ENCODE measurements at regions not wholly inside any gene's neighbourhood (a gene's known extent, or its start where the extent isn't known, plus 50 kb on each side); places are given as distances from the start of the nearest gene placed in this dataset.

DNA sequence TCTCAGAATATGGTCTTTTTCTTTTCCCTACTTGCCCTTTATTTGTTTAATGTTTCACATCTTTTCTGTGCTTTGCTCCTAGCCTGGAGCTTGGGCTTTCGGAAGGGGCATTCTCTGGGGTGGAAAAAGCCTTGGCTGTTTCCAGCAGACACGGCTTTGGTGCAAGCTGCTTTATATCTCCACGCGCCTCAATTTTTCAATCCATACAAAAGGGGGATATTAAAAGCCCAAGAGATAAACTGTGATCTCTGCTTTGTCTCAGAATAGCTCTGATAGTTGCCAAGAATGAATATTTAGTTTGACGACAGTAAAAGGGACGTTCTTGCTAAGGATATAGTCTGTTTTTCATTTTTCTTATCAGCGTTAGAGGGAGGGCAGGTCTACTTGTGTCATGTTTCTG is 194.0 kb upstream of the KIRREL3 start:
- Histone ChIP-seq H3K9me3 (ENCODE audit: low read length) (no peaks in the 10 kb centered on the region), H3K4me3 (ENCODE audit: low read length) (no peak overlapping the region), H3F3A (ENCODE audit: insufficient read depth, low read length, poor library complexity, severe bottlenecking) (no peaks in the 10 kb centered on the region), H3K79me2 (replicated peaks; ENCODE audit: insufficient read depth, low read length) (no peaks in the 10 kb centered on the region), H3K27ac (ENCODE audit: low read length) (no peak overlapping the region), H3K9ac (ENCODE audit: low read length) (no peak overlapping the region), H2AFZ (ENCODE audit: low read depth, low read length) (no peak overlapping the region), H3K4me2 (ENCODE audit: low read length) (no peak overlapping the region), H4K20me1 (ENCODE audit: insufficient read depth) (no peaks in the 10 kb centered on the region), H3K27me3 (ENCODE audit: insufficient read depth, low read depth, low read length) (no peaks in the 10 kb centered on the region), H3K36me3 (ENCODE audit: insufficient read depth, low read length) (no peaks in the 10 kb centered on the region), H3K9me2 (ENCODE audit: insufficient read depth, low read length) (no peaks in the 10 kb centered on the region)
- no peak for TF ChIP-seq TAF1 (IDR thresholded peaks at IDR 0.05; ENCODE audit: low read depth)
- no peak for TF ChIP-seq RAD21 (conservative IDR thresholded peaks at IDR 0.05)
- TF ChIP-seq EZH2 (IDR thresholded peaks at IDR 0.05; ENCODE audit: borderline replicate concordance, insufficient read depth, low read length, poor library complexity, severe bottlenecking), result no peak
- TF ChIP-seq CTCF (IDR thresholded peaks at IDR 0.05; ENCODE audit: poor library complexity, severe bottlenecking), result no peak
- TF ChIP-seq EP300 (conservative IDR thresholded peaks at IDR 0.05; ENCODE audit: poor library complexity, severe bottlenecking), result no peak
- no peak for TF ChIP-seq MXI1 (conservative IDR thresholded peaks at IDR 0.05; ENCODE audit: poor library complexity, severe bottlenecking)
- TF ChIP-seq REST (IDR thresholded peaks at IDR 0.05; ENCODE audit: borderline replicate concordance), result no peak
- TF ChIP-seq SMC3 (conservative IDR thresholded peaks at IDR 0.05; ENCODE audit: poor library complexity), result no peak
- TF ChIP-seq POLR2AphosphoS5 (IDR thresholded peaks at IDR 0.05), result no peak

DNA sequence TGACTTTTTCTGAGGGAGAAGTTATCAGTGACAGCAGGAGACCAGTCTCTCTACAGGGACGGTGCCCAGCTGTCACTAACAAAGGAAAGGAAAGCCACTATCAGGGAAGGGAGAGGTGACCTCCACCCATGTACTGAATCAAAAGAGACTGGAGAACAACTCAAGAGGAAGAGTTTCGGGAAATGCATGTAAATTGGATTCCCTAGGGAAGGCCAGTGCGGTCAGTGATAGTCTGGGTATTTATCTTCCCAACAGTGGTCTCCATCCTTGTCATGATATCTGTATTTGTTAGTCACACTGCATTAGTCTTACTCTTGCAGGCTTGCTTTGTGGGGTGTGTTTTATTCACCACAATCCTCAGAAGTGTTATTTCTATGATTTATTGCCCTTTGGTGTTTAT is 193.4 kb upstream of the KIRREL3 start:
- Histone ChIP-seq H3K9me2 (ENCODE audit: insufficient read depth, low read length) (no peaks in the 10 kb centered on the region), H2AFZ (ENCODE audit: low read depth, low read length) (no peak overlapping the region), H3K4me3 (ENCODE audit: low read length) (no peak overlapping the region), H3K9ac (ENCODE audit: low read length) (no peak overlapping the region), H3K27ac (ENCODE audit: low read length) (no peak overlapping the region), H3K4me2 (ENCODE audit: low read length) (no peak overlapping the region), H3K27me3 (ENCODE audit: insufficient read depth, low read depth, low read length) (no peaks in the 10 kb centered on the region), H4K20me1 (ENCODE audit: insufficient read depth) (no peaks in the 10 kb centered on the region), H3K9me3 (ENCODE audit: low read length) (no peaks in the 10 kb centered on the region), H3K36me3 (ENCODE audit: insufficient read depth, low read length) (no peaks in the 10 kb centered on the region), H3F3A (ENCODE audit: insufficient read depth, low read length, poor library complexity, severe bottlenecking) (no peaks in the 10 kb centered on the region), H3K79me2 (replicated peaks; ENCODE audit: insufficient read depth, low read length) (no peaks in the 10 kb centered on the region)
- TF ChIP-seq SMC3 (conservative IDR thresholded peaks at IDR 0.05; ENCODE audit: poor library complexity), result no peak
- no peak for TF ChIP-seq EP300 (conservative IDR thresholded peaks at IDR 0.05; ENCODE audit: poor library complexity, severe bottlenecking)
- TF ChIP-seq CTCF (IDR thresholded peaks at IDR 0.05; ENCODE audit: poor library complexity, severe bottlenecking), result no peak
- no peak for TF ChIP-seq REST (IDR thresholded peaks at IDR 0.05; ENCODE audit: borderline replicate concordance)
- no peak for TF ChIP-seq TAF1 (IDR thresholded peaks at IDR 0.05; ENCODE audit: low read depth)
- TF ChIP-seq EZH2 (IDR thresholded peaks at IDR 0.05; ENCODE audit: borderline replicate concordance, insufficient read depth, low read length, poor library complexity, severe bottlenecking), result no peak
- no peak for TF ChIP-seq POLR2AphosphoS5 (IDR thresholded peaks at IDR 0.05)
- no peak for TF ChIP-seq RAD21 (conservative IDR thresholded peaks at IDR 0.05)
- TF ChIP-seq MXI1 (conservative IDR thresholded peaks at IDR 0.05; ENCODE audit: poor library complexity, severe bottlenecking), result no peak
